Activated CD4-positive, alpha-beta T cell treated with anti-CD3 and anti-CD28 coated beads, Interleukin-2, amount 50 U/mL, for 1 hour (primary cell): ENCODE measurements at regions not wholly inside any gene's neighbourhood (a gene's known extent, or its start where the extent isn't known, plus 50 kb on each side); places are given as distances from the start of the nearest gene placed in this dataset.

Source experiments
- DNase-seq: peaks from one replicate; pipeline ENCODE4 v3.0.0-alpha.2; 2020

- no peak for DNase-seq
Observed at GRCh38 chr11:45037434-45038005, 86.8 kb upstream of the TP53I11 start.

- no peak for DNase-seq
Observed at GRCh38 chr11:45038923-45039322, 88.2 kb upstream of the TP53I11 start.

GRCh38 chr11:45041596-45041995 is 90.9 kb upstream of the TP53I11 start:
- DNase-seq = no peak

- no peak for DNase-seq
Observed at GRCh38 chr11:45042560-45042959, 91.9 kb upstream of the TP53I11 start.

- no peak for DNase-seq
Observed at GRCh38 chr11:45043755-45044475, 93.2 kb upstream of the TP53I11 start.

- DNase-seq = no peak
Observed at GRCh38 chr11:45045683-45046471, 95.2 kb upstream of the TP53I11 start.

GRCh38 chr11:45048313-45048841 is 97.7 kb upstream of the TP53I11 start:
- DNase-seq = no peak

GRCh38 chr11:45048870-45049691 is 97.4 kb upstream of the PRDM11 start:
- DNase-seq = no peak

- DNase-seq = no peak
Observed at GRCh38 chr11:45050111-45050510, 96.3 kb upstream of the PRDM11 start.

GRCh38 chr11:45051621-45052020 is 94.8 kb upstream of the PRDM11 start:
- no peak for DNase-seq

GRCh38 chr11:45052361-45052760 is 94.1 kb upstream of the PRDM11 start:
- DNase-seq = no peak

- DNase-seq = no peak
Observed at GRCh38 chr11:45053736-45054446, 92.5 kb upstream of the PRDM11 start.

- no peak for DNase-seq
Observed at GRCh38 chr11:45054956-45055355, 91.5 kb upstream of the PRDM11 start.

- no peak for DNase-seq
Observed at GRCh38 chr11:45056529-45056928, 89.9 kb upstream of the PRDM11 start.

- no peak for DNase-seq
Observed at GRCh38 chr11:45057938-45058646, 88.3 kb upstream of the PRDM11 start.

GRCh38 chr11:45058647-45058950 is 87.8 kb upstream of the PRDM11 start:
- no peak for DNase-seq

- no peak for DNase-seq
Observed at GRCh38 chr11:45060707-45061106, 85.7 kb upstream of the PRDM11 start.

- no peak for DNase-seq
Observed at GRCh38 chr11:45061641-45062040, 84.8 kb upstream of the PRDM11 start.

- no peak for DNase-seq
Observed at GRCh38 chr11:45062115-45062514, 84.3 kb upstream of the PRDM11 start.

- no peak for DNase-seq
Observed at GRCh38 chr11:45062974-45063635, 83.3 kb upstream of the PRDM11 start.

- no peak for DNase-seq
Observed at GRCh38 chr11:45063669-45064068, 82.8 kb upstream of the PRDM11 start.
